ENCODE measurements at regions not wholly inside any gene's neighbourhood (a gene's known extent, or its start where the extent isn't known, plus 50 kb on each side); places are given as distances from the start of the nearest gene placed in this dataset.
"Not testable (repeated sequence)": the region's sequence is repeated elsewhere in the genome, so short reads cannot be mapped to it uniquely, and the experiment has no call there.

- H3K4me2 ChIP-seq (ENCODE audit: low read length) = no peak overlapping the region
- H4K20me1 ChIP-seq (ENCODE audit: insufficient read depth, low read length) = no peaks in the 10 kb centered on the region
- H3K27ac ChIP-seq (ENCODE audit: low read depth, low read length, poor library complexity, severe bottlenecking) = no peak overlapping the region
- no peak overlapping the region for H2AFZ ChIP-seq (ENCODE audit: low read length)
- H3K4me3 ChIP-seq (ENCODE audit: low read depth, low read length, poor library complexity, severe bottlenecking) = no peak overlapping the region
- DNase-seq (ENCODE audit: low spot score) = no peak
- H3K79me2 ChIP-seq (ENCODE audit: insufficient read depth, low read depth, low read length) = no peaks in the 10 kb centered on the region
- intact Hi-C loops (cut with micrococcal nuclease; ENCODE audit: unreplicated experiment) = no loop called here
- no peaks in the 10 kb centered on the region for H3K36me3 ChIP-seq (ENCODE audit: insufficient read depth, low read length)
- POLR2A ChIA-PET = interaction anchor here (0.6 kb wide), 1 partner anchor 193 kb away, joined by 7 read pairs; no protein-coding TSS in a partner anchor
- TF ChIP-seq EZH2phosphoT487 (IDR thresholded peaks at IDR 0.05; ENCODE audit: borderline replicate concordance, low read depth, low read length) (no peak), CTCF (conservative IDR thresholded peaks at IDR 0.05; ENCODE audit: low read length) (no peak)
- H3K9me2 ChIP-seq (ENCODE audit: insufficient read depth, low read length) = no peaks in the 10 kb centered on the region
- BruUV-seq (replicated peaks) = no TSS peak
- no peaks in the 10 kb centered on the region for H3K9me3 ChIP-seq (ENCODE audit: low read length)
- H3K4me1 ChIP-seq (ENCODE audit: insufficient read depth, low read length, poor library complexity, severe bottlenecking) = no peaks in the 10 kb centered on the region
- CTCF ChIA-PET (ENCODE audit: unreplicated experiment) = no interaction called here
Observed at GRCh38 chr4:164601653-164602052, 152.3 kb upstream of the SMIM31 start.

GRCh38 chr4:164605791-164606190 is 148.1 kb upstream of the SMIM31 start:
- H2AFZ ChIP-seq (ENCODE audit: low read length); H3K9me2 ChIP-seq (ENCODE audit: insufficient read depth, low read length); intact Hi-C loops (cut with micrococcal nuclease; ENCODE audit: unreplicated experiment); CTCF ChIA-PET (ENCODE audit: unreplicated experiment); H3K4me3 ChIP-seq (ENCODE audit: low read depth, low read length, poor library complexity, severe bottlenecking); H3K36me3 ChIP-seq (ENCODE audit: insufficient read depth, low read length); H3K79me2 ChIP-seq (ENCODE audit: insufficient read depth, low read depth, low read length); BruUV-seq (replicated peaks); H3K27ac ChIP-seq (ENCODE audit: low read depth, low read length, poor library complexity, severe bottlenecking); H3K4me2 ChIP-seq (ENCODE audit: low read length); DNase-seq (ENCODE audit: low spot score); H3K9me3 ChIP-seq (ENCODE audit: low read length); H4K20me1 ChIP-seq (ENCODE audit: insufficient read depth, low read length); H3K4me1 ChIP-seq (ENCODE audit: insufficient read depth, low read length, poor library complexity, severe bottlenecking): not testable (repeated sequence)
- POLR2A ChIA-PET = interaction anchor here (0.6 to 1.3 kb wide), 3 partner anchors 8 to 360 kb away, joined by 3 to 7 read pairs (median 3); no protein-coding TSS in a partner anchor

DNA sequence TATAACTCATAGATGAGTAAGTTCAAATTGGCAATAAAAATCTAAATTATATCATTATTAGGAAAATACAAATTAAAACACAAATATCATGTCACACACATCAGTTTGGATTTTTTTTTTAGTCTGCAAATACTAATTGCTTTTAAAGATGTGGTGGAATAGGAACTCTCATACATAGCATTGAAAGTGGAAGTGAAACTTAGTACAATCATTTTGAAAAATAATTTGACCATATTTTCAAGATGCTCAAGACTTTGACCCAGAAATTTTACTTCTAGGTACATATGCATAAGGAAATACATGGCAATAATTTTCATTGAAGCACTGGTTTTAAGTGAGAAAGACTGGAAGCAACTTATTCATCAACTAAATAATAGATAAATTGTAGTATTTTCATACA is 147.5 kb upstream of the SMIM31 start:
- no peaks in the 10 kb centered on the region for H3K36me3 ChIP-seq (ENCODE audit: insufficient read depth, low read length)
- DNase-seq (ENCODE audit: low spot score) = no peak
- ChIA-PET CTCF (ENCODE audit: unreplicated experiment) (no interaction called here), POLR2A (no interaction called here)
- H3K4me3 ChIP-seq (ENCODE audit: low read depth, low read length, poor library complexity, severe bottlenecking) = no peak overlapping the region
- H3K9me2 ChIP-seq (ENCODE audit: insufficient read depth, low read length) = no peaks in the 10 kb centered on the region
- H3K4me2 ChIP-seq (ENCODE audit: low read length) = no peak overlapping the region
- no peak overlapping the region for H3K27ac ChIP-seq (ENCODE audit: low read depth, low read length, poor library complexity, severe bottlenecking)
- no peaks in the 10 kb centered on the region for H4K20me1 ChIP-seq (ENCODE audit: insufficient read depth, low read length)
- no peaks in the 10 kb centered on the region for H3K79me2 ChIP-seq (ENCODE audit: insufficient read depth, low read depth, low read length)
- no peaks in the 10 kb centered on the region for H3K4me1 ChIP-seq (ENCODE audit: insufficient read depth, low read length, poor library complexity, severe bottlenecking)
- intact Hi-C loops (cut with micrococcal nuclease; ENCODE audit: unreplicated experiment) = no loop called here
- no peaks in the 10 kb centered on the region for H3K9me3 ChIP-seq (ENCODE audit: low read length)
- no TSS peak for BruUV-seq (replicated peaks)
- no peak overlapping the region for H2AFZ ChIP-seq (ENCODE audit: low read length)
- TF ChIP-seq CTCF (conservative IDR thresholded peaks at IDR 0.05; ENCODE audit: low read length) (no peak), EZH2phosphoT487 (IDR thresholded peaks at IDR 0.05; ENCODE audit: borderline replicate concordance, low read depth, low read length) (no peak)

Data from OCI-LY7 (cell line).